ENCODE measurements at regions not wholly inside any gene's neighbourhood (a gene's known extent, or its start where the extent isn't known, plus 50 kb on each side); places are given as distances from the start of the nearest gene placed in this dataset.

DNA sequence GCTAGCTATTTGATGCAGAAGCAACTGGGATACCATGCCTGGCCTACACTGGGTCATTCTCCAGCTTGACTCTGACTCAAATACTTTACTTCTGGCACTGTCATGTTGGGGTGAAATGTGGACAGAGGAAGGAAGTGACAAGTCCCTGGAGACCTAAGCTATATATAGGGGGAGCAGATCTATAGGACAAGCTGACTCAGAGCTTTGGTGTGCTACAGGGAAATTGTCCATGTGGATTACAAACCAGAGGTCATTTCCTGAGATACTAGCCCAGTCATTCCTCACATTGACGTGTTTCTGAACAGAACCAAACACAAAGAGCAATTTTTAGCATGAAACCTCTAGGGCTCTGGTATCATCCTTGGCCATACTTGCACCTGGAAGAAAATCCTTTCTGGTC, 531.6 kb upstream of the CLINT1 start:
- intact Hi-C loops (cut with micrococcal nuclease): loop anchor here in 1 of 2 donors (10.0 kb wide), 1 partner anchor 74 kb away; no protein-coding TSS in a partner anchor
- H3K4me2 ChIP-seq (replicated peaks; ENCODE audit: extremely low read depth, low read length, poor library complexity, severe bottlenecking): no peak overlapping the region

DNA sequence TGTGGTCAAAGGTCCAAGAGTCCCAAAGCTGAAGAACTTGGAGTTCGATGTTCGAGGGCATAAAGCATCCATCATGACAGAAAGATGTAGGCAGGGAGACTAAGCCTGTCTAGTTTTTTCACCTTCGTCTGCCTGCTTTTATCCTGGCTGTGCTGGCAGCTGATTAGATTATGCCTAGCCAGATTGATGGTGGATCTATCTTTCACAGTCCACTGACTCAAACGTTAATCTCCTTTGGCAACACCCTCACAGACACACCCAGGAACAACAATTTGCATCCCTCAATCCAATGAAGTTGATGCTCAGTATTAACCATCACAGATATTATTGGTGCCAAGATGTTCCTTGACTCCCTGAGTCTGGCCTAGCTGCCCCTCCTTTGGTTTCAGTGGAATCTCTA, 530.8 kb upstream of the CLINT1 start:
- Histone ChIP-seq H3K9me3 (replicated peaks in 1 of 2; ENCODE audit: control insufficient read depth in 1 of 2, insufficient read depth in 1 of 2, low read length in 2 of 2) (peaks cover 8 to 9% of the 10 kb centered on the region in 2 donors), H3K27me3 (ENCODE audit: control insufficient read depth in 2 of 2, insufficient read depth in 2 of 2, low read length in 2 of 2) (no peaks in the 10 kb centered on the region), H3K9ac (ENCODE audit: insufficient read depth, low read length, poor library complexity, severe bottlenecking) (no peak overlapping the region), H2AFZ (ENCODE audit: insufficient read depth, low read depth, low read length, poor library complexity, severe bottlenecking) (no peak overlapping the region), H3K27ac (ENCODE audit: low read depth in 1 of 2, low read length in 2 of 2) (no peak overlapping the region), H3K4me2 (replicated peaks; ENCODE audit: extremely low read depth, low read length, poor library complexity, severe bottlenecking) (no peak overlapping the region), H3K4me1 (ENCODE audit: control insufficient read depth in 1 of 2, insufficient read depth in 2 of 2, low read length in 2 of 2) (peaks cover 15 to 16% of the 10 kb centered on the region in 2 donors), H4K20me1 (ENCODE audit: insufficient read depth, low read length) (no peaks in the 10 kb centered on the region), H3K79me2 (ENCODE audit: insufficient read depth, low read length) (no peaks in the 10 kb centered on the region), H3K4me3 (replicated peaks in 1 of 3; ENCODE audit: low read depth in 2 of 3, low read length in 3 of 3) (no peak overlapping the region), H3K36me3 (replicated peaks in 1 of 2; ENCODE audit: control insufficient read depth in 1 of 2, insufficient read depth in 2 of 2, low read length in 2 of 2) (no peaks in the 10 kb centered on the region)
- DNase-seq: no peak
- Mint-ChIP-seq H3K27me3 (ENCODE audit: low read depth in 3 of 3) (peaks cover 0 to 2% (median 2%) of the 10 kb centered on the region in 3 donors), H3K4me1 (peaks cover 15% of the 10 kb centered on the region), H3K36me3 (peaks cover 0 to 2% of the 10 kb centered on the region in 2 donors), H3K27ac (peak overlapping the region in 1 of 7 donors; percentile 24), H3K4me3 (no peak overlapping the region), H3K9me3 (peaks cover 2 to 17% (median 14%) of the 10 kb centered on the region in 7 donors)
- intact Hi-C loops (cut with micrococcal nuclease): loop anchor here in 1 of 2 donors (10.0 kb wide), 1 partner anchor 75 kb away; no protein-coding TSS in a partner anchor
- 95% methylated on average over 4 of the region's 4 CpGs for WGBS (ENCODE audit: insufficient coverage)
- TF ChIP-seq, protein P1, sequence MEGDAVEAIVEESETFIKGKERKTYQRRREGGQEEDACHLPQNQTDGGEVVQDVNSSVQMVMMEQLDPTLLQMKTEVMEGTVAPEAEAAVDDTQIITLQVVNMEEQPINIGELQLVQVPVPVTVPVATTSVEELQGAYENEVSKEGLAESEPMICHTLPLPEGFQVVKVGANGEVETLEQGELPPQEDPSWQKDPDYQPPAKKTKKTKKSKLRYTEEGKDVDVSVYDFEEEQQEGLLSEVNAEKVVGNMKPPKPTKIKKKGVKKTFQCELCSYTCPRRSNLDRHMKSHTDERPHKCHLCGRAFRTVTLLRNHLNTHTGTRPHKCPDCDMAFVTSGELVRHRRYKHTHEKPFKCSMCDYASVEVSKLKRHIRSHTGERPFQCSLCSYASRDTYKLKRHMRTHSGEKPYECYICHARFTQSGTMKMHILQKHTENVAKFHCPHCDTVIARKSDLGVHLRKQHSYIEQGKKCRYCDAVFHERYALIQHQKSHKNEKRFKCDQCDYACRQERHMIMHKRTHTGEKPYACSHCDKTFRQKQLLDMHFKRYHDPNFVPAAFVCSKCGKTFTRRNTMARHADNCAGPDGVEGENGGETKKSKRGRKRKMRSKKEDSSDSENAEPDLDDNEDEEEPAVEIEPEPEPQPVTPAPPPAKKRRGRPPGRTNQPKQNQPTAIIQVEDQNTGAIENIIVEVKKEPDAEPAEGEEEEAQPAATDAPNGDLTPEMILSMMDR (IDR thresholded peaks at IDR 0.05): no peak

More for the DNA sequence above, 531.6 kb upstream of the CLINT1 start:
- Histone ChIP-seq H3K9me3 (replicated peaks in 1 of 2; ENCODE audit: control insufficient read depth in 1 of 2, insufficient read depth in 1 of 2, low read length in 2 of 2) (peaks cover 2 to 5% of the 10 kb centered on the region in 2 donors), H3K4me1 (ENCODE audit: control insufficient read depth in 1 of 2, insufficient read depth in 2 of 2, low read length in 2 of 2) (peaks cover 11% of the 10 kb centered on the region in 2 donors), H3K27me3 (ENCODE audit: control insufficient read depth in 2 of 2, insufficient read depth in 2 of 2, low read length in 2 of 2) (no peaks in the 10 kb centered on the region), H3K79me2 (ENCODE audit: insufficient read depth, low read length) (no peaks in the 10 kb centered on the region), H3K36me3 (replicated peaks in 1 of 2; ENCODE audit: control insufficient read depth in 1 of 2, insufficient read depth in 2 of 2, low read length in 2 of 2) (no peaks in the 10 kb centered on the region), H3K27ac (ENCODE audit: low read depth in 1 of 2, low read length in 2 of 2) (no peak overlapping the region), H3K4me3 (replicated peaks in 1 of 3; ENCODE audit: low read depth in 2 of 3, low read length in 3 of 3) (no peak overlapping the region), H2AFZ (ENCODE audit: insufficient read depth, low read depth, low read length, poor library complexity, severe bottlenecking) (no peak overlapping the region), H4K20me1 (ENCODE audit: insufficient read depth, low read length) (no peaks in the 10 kb centered on the region), H3K9ac (ENCODE audit: insufficient read depth, low read length, poor library complexity, severe bottlenecking) (no peak overlapping the region)
- peaks cover 12% of the 10 kb centered on the region for H3K4me1 Mint-ChIP-seq
- H3K9me3 Mint-ChIP-seq: peaks cover 0 to 10% (median 6%) of the 10 kb centered on the region in 7 donors
- 0% methylated on average over 1 of the region's 1 CpG for WGBS (ENCODE audit: insufficient coverage)
- no peak overlapping the region for H3K4me3 Mint-ChIP-seq
- TF ChIP-seq, protein P1 (IDR thresholded peaks at IDR 0.05): no peak
- H3K27me3 Mint-ChIP-seq (ENCODE audit: low read depth in 3 of 3): peaks cover 0 to 2% (median 0%) of the 10 kb centered on the region in 3 donors
- DNase-seq: peak; percentile 59 to 92 (median 75)
- H3K36me3 Mint-ChIP-seq: peaks cover 0 to 2% of the 10 kb centered on the region in 2 donors
- peak overlapping the region in 3 of 7 donors; percentile 5 to 35 (median 21) for H3K27ac Mint-ChIP-seq
